Activated CD4-positive, alpha-beta T cell treated with anti-CD3 and anti-CD28 coated beads, Interleukin-2, amount 50 U/mL, for 16 hours (primary cell): ENCODE measurements at regions not wholly inside any gene's neighbourhood (a gene's known extent, or its start where the extent isn't known, plus 50 kb on each side); places are given as distances from the start of the nearest gene placed in this dataset.
"Not testable (repeated sequence)": the region's sequence is repeated elsewhere in the genome, so short reads cannot be mapped to it uniquely, and the experiment has no call there.

Experiments
- DNase-seq: peaks from one replicate; pipeline ENCODE4 v3.0.0-alpha.2; 2020

DNA sequence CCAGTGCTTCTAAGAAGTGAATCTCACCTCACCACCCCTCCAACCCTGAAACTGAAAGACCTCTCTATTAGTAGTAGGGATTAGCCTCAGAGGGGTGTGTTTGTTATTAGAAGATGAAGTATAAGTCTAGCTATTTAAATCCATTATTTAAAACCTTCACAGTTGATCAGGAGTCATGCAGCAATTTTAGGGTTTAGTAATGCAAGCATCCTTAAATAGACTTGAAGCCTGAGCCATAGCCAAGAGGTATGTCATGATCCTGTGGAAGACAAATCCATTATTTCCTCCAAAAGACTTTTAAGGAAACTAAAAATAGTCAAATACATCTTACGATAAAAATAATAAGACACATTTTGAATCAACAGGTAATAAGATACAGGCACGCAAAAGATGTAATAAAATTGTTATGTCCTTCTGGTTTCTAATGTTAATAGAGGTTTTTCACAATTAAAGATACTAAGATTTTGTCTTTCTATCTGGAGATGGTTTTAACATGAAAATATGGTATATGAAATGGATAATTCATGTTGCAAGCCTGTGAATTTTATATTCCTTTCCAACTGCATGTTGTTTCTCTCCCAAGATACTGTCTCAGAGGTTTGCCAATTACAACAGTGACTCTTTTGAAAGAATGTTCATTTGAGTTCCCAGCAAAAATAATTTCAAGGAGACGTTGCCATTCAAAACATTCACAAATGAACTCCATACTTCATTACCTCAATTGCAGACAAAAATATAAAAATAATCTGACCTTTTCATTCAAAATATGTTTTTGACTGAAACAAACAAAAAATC, 68.0 kb downstream of the LUZP4 start:
- DNase-seq: no peak

DNA sequence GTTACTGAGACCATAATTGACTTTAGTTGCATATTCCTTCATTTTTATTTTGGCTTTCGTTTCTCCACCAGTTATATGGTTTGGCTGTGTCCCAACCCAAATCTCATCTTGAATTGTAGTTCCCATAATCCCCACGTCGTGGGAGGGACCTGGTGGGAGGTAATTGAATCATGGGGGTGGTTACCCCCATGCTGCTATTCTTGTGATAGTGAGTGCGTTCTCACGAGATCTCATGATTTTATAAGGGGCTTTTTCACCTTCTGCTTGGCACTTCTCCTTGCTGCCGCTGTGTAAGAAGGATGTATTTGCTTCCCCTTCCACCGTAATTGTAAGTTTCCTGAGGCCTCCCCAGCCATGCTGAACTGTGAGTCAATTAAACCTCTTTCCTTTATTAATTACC, 70.0 kb downstream of the LUZP4 start:
- DNase-seq: not testable (repeated sequence)

DNA sequence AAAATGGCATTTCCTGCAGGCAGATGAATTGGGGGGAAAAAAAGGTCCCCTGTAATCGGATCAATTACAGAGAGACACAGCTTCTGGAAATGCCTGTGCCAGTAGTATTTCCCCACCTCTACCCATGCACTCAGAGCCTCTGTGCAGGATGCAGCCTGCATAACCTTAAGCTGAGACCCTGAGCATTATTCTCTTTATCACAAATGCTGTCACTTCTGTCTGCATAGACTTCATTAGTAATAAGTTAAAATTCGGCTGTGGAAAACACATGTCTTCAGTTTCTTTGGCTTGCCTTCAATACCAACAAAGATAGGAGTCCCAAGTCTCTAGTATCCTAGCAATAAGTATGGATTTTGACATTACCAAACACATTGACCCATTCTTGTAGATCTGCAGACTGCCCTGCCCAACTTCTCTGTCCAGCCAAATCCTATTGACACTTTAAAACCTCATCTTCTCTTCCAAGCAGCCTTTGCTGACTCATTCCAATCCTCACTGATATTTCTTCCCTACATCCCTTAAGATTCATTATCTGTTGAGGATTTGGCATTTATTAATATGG, 70.8 kb downstream of the LUZP4 start:
- no peak for DNase-seq

DNA sequence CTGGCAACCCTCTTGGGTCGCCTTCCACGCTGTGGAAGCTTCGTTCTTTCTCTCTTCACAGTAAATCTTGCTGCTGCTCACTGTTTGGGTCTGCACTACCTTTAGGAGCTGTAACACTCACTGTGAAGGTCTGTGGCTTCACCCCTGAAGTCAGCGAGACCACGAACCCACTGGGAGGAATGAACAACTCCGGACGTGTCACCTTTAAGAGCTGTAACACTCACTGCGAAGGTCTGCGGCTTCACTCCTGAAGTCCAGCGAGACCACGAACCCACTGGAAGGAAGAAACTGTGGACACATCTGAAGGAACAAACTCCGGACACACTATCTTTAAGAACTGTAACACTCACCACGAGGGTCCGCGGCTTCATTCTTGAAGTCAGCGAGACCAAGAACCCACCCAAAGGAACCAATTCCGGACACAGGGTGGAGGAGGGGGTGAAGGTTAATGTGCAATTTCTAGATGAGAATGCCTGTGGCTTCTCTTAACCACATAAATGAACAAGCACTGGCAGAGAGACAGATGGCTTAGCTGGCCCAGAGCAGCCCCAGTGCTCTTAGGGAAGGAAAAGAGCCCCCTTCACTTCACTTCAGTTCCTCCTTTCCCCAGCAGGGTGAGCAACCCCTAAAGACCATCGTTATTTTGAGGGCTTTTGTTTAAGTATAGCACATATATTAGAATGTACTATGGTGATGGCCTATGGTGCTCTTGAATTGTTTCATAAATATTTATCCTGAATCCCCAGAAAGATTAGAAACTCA, 73.0 kb downstream of the LUZP4 start:
- DNase-seq: peak; percentile 6

DNA sequence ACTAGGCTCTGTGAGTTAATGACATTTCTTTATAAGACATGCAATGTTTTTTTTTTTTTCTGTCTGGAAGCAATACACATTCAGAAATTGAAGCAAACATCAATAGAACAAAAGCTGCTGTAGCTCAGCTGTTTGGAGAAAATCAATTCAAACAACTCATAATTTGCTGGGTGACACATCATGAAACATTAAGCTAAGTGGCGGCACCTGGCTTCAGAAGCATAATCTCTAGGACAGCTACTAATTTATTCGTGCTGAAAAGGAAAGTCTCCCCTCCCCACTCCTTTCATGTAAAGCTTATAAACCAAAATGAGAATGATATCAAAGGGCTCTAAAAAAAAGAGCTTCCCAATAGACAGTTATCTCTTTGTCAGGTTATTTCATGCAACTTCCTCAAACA, 73.9 kb downstream of the LUZP4 start:
- DNase-seq: no peak

DNA sequence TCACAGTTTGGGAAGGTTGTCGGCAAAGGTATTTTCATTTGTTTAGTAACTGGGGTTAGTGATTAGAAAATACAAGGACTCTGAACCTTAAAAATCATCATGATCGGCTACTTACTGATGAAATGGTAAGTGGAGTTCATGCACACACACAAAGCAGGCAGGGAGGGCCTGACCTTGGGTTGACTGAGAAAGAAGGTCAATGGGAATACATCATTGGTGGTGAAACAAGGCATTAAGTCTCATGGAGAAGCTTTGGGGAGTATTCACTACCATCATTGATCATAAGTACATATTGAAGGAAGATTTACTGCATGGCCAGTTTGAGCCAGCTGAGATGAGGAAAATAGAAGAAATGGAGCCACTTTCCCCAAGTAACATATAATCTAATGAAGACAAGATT, 74.4 kb downstream of the LUZP4 start:
- no peak for DNase-seq

DNA sequence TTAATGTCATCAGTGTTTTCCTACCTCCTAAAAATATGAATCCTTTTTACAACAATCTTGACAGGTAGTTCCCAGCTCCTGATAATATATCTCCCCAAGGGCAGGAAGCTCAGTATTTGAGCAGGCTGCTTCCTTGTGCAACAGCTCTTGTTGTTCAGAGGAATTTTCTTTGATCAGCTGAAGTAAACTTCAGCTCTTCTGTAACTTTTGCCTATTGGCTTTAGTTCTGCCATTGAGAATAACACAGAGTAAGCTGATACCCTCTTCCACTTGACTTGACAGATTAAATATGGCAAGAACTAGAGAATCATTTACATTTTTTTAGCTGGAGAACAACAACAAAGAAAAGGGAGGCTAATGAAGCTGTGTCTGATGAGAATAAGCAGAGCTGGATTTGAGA, 75.2 kb downstream of the LUZP4 start:
- DNase-seq: no peak

DNA sequence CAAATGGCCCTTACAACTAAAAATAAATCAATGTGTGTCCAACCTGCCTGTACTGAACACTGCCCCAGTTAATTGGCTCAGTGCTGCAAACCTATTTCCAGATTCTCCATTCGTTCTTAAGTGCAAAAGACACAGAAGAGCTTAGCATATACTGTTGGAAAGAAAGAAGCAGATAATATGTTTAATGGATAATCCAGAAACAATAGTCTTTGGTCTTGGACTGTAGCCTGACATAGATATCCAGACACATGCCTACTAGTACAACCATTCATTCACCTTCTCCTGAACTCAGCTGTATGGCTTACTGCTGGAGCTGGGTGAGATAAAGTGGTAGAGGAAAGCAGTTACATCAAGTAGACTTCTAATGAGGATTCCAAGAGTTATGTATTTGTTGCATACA, 77.0 kb downstream of the LUZP4 start:
- no peak for DNase-seq

DNA sequence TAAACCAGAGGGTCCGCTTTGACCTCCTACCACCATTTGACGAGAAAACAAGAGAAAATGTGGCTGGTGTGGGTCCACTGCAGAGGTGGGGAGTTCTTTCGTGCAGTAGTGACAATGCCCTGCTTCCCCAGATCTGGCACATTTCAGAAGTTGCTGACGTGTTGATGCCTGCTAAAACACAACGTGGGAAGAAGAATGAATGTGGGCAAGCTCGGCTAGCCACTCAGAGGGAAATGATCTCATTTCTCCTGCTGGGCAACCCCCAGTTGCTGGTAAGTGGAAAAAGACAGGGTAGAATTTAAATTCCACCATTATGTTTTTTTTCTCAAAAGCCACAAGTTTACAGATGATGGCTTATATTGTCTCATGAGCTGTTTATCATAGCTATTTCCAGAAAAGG, 77.9 kb downstream of the LUZP4 start:
- DNase-seq: no peak

DNA sequence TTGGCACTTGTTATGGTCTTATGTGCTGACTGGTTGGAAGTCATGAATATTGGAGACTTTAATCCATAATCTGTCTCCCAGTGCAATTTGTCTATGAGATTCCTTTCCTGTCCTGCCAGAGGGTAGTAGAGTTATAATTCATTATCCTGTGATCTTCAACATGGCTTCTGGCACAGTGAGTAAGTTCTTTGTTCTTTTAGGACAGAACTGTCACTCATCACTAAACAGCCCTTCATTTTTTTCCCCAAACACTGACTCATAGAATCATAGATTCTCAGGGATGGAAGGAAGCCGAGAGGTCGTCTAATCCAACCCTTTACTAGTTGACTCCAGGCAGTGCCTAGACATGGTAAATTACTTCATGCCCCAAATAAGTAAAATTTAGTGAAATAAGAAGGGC, 78.4 kb downstream of the LUZP4 start:
- DNase-seq: no peak

DNA sequence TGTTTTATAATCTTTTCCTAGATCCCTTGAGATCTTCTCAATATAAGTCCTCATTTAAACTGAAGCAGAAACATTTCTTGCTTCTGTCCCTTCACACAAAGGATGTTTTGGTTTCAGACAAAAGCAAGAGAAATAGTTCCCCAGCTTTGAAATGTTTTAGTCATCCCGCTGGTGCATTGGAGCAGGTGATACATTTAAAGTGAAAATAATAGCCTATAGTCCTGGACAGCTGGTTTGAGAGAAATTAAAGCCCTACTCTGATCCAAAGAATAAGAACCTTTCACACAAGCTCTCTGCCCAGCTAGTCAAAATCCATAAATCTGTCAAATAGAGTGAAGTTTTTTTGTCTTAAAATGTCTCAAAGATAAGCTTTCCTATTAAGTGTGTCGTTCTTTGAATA, 79.4 kb downstream of the LUZP4 start:
- no peak for DNase-seq

DNA sequence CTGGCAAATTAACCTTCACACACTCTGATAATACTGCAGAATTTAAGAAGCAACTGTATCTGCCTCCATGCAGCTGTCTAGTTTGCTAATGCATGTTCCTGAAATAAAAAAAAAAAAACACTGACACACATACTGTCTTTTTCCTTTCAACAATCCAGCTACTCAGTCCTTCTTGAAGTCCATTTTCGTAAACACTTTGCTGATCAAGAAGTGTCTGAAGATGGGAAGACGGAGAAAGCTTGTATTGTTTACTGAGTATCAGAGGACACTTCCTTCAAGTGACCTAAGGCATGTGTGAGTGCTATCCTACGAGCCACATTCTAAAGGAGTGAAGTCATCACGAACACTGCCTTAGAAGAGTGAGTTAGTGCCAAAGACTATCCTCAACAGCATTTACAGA, 82.6 kb downstream of the LUZP4 start:
- DNase-seq: no peak

DNA sequence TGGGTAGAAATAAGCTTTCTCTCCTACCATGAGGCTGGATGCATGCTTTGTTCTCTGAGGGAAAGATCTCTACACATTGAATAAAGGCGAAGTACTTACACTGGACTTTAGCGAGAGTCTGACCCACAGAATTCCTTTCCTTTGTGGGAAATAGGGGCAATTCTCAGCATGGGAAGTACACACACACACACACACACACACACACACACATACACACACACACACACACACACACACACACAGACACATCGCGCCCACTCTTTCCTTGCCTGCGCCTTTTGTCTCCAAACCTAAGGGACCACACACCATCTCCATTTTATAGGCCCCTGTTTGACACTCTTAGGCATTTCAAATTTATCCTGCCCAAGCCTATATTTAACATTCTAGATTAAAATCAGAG, 83.8 kb downstream of the LUZP4 start:
- no peak for DNase-seq

DNA sequence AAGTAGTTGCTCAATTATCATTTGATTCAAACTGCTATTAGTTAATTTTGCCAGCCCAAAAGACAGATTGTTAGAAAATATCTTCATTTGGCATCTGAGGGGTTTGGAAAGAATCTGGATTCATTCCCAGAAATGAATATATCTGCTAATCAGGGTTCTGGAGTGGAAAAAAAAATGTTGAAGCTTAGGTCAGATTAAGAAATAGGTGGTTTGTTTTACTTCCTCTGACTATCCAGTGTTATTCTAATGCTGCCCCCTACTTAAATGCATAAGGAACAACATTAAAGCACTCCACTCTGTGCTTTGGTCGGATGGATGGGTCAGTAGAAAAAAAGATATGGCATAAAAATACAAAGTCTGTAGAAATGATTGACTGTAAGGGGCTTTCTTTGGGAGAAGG, 89.0 kb downstream of the LUZP4 start:
- no peak for DNase-seq

DNA sequence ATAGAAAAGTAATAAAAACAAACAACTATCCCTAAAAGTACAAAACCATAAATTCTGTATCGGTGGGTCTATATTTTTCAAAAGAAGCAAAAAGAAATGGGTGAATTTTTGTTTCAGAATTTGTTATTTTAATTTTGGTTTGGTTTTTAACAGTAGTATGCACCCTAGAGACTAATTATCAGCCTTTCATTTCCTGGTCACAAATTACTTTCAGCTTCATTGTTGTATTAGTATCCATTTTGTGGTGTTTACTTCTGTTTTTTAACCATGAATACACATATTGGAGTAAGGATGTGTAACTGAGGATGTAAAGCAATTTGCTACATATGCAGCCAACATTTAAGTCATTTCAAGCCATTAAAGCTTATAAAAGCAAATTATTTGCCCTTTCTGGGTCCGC, 97.8 kb downstream of the LUZP4 start:
- no peak for DNase-seq

DNA sequence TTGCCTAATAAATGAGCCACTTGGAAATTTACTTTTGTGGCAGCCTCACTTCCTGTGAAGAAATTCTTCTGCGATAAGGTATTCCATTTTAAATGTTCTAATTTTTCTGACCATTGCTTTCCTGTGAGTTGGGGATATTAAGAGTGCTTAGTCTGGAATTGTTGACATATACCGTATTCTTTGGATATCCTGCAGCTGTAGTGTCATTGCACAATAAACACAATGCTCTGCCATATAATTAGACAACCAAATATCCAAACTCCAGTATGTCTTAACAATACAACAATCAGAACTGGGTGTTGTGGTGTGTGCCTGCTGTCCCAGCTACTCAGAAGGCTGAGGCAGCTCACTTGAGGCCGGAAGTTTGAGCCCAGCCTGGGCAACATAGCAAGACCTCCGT, 99.4 kb downstream of the LUZP4 start:
- no peak for DNase-seq

DNA sequence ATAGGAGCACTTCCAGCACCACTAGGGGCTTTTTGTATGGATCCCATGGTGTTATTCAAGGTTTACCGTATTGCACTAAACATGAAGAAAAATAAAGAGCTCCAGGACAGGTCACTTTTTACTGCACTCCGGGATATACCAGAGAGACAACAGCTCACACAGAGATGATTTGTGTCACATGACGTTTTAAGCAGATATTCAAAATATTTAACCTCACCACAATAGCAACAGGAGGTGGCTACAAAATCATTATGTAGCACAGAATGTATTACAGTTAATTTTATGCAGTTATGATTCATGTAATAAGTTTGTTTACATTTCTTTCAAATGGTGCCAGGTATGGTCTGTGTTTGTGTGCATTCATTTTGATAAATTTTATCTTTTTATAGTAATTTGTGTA, 100.6 kb downstream of the LUZP4 start:
- DNase-seq: no peak

DNA sequence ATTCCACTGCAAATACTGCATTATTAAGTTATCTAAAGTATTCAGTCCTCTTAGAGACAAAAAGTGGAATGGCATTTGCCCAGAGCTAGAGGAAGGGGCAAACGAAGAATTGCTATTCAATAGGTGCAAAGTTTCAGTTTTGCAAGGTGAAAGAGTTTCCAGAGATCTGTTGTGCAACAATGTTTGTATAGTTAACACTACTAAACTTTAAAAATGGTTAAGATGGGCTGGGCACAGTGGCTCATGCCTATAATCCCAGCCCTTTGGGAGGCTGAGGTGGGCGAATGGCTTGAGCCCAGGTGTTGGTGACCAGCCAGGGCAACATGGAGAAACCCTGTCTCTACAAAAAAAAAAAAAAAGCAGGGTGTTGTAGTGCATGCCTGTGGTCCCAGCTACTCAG, 102.5 kb downstream of the LUZP4 start:
- DNase-seq: no peak

DNA sequence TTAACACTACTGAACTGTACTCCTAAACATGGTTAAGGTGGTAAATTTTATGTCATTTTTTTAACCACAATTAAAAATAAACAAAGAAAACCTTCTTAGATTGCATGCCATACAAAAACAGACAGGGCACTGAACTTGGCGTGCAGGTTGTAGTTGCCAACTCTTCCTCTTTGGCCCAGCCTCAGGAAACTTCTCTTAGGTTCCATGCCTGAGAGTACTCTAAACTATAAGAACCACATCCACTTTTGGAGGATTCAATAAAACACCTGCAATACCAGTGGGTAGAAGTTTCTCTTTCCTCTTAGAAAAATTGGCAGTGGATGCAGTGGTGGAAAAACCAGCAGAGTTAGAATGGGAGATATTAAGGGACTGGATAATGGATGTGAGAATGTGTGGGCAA, 103.4 kb downstream of the LUZP4 start:
- no peak for DNase-seq

DNA sequence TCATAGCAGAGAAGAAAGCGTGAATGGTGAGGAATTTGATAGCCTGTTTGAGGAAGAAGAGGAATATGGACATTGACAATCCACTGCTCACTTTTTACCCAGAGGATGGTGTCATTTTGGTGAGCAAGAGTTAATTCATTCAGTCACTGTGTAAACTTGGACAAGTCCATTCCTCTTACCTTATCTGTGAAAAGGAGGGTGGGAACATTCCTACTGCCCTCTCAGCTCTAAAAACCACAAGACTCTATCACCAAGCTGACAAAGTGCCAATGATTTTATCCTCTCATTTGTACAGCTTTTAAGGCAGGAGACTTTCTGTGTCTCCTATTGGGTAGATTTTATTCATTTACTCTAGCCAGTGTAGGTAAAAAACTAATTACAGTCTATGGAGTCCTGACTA, 103.8 kb downstream of the LUZP4 start:
- no peak for DNase-seq

DNA sequence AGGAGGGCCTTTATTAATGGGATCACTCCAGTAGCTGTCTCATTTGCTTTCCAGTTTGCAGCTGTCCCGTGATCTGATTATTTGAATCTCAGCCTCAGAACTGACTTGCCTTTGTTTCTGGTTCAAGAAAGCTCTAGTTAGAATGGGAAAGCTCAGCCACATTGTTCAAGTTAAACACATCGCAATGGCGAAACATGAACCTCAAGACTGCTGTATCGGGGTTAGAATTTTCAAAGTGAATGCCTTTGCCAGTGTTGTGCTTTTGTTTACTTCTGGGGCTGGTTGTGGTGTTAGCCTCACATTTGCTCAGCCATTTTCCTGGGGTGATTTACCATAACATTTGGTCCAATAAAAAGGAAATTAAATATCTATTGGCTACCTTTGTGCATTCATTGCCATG, 105.3 kb downstream of the LUZP4 start:
- not testable (repeated sequence) for DNase-seq

DNA sequence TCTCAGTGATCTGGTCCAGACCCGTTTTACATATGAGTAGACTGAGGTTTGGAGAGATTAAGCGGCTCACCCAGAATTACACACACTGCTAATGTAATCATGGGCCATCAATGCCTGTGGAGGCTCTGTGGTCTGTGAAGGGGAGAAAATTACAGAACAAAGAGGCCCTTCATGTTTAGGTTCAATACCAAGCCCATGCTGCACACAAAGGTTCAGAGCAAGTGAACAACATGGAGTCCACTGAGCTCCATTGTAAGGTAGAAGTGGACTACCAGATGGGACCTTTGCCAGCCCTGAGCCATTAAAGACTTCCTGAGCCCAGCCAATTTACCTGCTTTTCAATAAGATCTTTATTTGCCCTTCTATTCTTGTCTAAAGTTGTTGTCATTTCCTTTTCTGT, 109.8 kb downstream of the LUZP4 start:
- no peak for DNase-seq

DNA sequence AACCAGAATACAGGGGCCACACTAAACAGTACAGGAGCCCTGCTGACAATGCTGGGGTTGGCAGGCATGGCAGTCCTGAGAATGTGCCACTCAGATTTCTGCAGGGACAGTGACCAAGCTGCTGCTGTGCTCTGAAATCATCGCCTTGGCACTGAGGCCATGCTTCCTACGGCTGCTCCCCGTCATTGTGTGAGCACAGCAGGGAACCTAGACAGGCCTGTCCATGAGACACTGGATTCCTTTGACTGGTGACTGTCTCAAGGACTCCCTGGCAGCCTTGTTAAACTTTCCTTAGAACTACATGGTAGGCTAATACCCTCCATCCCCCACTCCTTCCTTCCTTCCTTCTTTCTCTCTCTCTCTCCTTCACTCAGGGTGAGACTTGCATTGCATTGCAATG, 111.4 kb downstream of the LUZP4 start:
- no peak for DNase-seq

DNA sequence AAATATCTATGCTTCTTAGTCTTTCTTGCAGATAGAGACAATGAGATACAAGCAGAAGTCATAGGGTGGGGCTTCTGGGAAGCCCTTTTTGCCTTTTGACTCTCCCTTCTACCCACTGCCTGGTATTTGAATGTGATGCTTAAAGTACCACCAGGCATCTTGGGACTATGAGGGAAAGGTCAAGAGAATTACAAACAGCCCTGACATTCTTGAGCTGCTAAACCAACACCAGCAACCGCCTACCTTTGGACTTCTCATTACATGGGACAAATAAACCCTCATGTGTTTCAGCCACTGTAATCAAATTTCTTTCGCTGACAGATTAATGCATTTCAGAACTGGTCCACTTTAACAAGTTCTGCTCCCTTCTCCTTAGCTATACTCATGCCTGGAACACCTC, 112.8 kb downstream of the LUZP4 start:
- DNase-seq: no peak
